ENCODE measurements at regions not wholly inside any gene's neighbourhood (a gene's known extent, or its start where the extent isn't known, plus 50 kb on each side); places are given as distances from the start of the nearest gene placed in this dataset.

DNA sequence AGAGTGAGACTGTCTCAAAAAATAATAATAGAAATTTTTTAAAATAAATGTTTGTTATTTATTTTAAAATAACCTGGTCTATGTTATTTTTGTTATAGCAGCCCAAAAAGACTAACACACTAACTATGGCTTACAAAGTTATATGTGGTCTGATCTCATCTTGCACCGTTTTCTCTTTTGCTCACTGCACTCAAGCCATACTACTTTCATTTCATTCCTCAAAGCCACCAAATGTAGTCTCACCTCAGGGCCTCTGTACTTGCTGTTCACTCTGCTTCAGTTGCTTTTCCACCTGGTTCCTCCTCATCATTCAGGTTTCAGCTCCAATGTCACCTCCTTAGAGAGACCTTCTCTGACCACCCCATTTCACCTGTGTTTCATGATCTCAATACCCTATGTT lies 55.2 kb upstream of the MDM1 start:
- intact Hi-C loops (cut with DNase I; ENCODE audit: low total_unique reads), result no loop called here
- Histone ChIP-seq H3K36me3 (no peaks in the 10 kb centered on the region), H3K4me1 (no peaks in the 10 kb centered on the region), H3K27me3 (no peaks in the 10 kb centered on the region), H3K9me3 (no peaks in the 10 kb centered on the region), H3K27ac (no peak overlapping the region), H3K4me3 (no peak overlapping the region)
- DNase-seq, result no peak
- TF ChIP-seq POLR2A (IDR thresholded peaks at IDR 0.05) (no peak), CTCF (IDR thresholded peaks at IDR 0.05) (no peak)

- H3K9me3 ChIP-seq, result no peaks in the 10 kb centered on the region
- DNase-seq, result no peak
- no peak overlapping the region for H3K4me3 ChIP-seq
- no peaks in the 10 kb centered on the region for H3K36me3 ChIP-seq
- H3K27me3 ChIP-seq, result no peaks in the 10 kb centered on the region
- no peak for TF ChIP-seq POLR2A (IDR thresholded peaks at IDR 0.05)
- TF ChIP-seq CTCF (IDR thresholded peaks at IDR 0.05), result no peak
- H3K4me1 ChIP-seq, result no peaks in the 10 kb centered on the region
- no peak overlapping the region for H3K27ac ChIP-seq
- intact Hi-C loops (cut with DNase I; ENCODE audit: low total_unique reads), result no loop called here
Observed at GRCh38 chr12:68389305-68389704, 57.1 kb upstream of the MDM1 start.

DNA sequence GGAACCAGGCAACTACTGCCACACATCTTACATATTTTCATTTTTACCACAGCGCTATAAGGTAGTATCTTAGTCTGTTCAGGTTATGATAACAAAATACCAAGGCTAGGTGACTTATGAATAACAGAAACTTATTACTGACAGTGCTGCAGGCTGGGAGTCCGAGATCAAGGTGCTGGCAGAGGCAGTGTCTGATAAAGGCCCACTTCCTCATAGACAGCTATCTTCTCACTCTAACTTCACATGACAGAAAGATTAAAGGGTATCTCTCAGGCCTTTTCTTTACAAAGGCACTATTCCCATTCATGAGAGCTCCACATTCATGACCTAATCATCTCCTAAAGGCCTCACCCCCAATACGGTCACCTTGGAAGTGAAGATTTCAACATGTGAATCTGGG lies 59.8 kb upstream of the MDM1 start:
- H3K9me3 ChIP-seq, result no peaks in the 10 kb centered on the region
- no peak for DNase-seq
- H3K27ac ChIP-seq, result no peak overlapping the region
- no peak for TF ChIP-seq CTCF (IDR thresholded peaks at IDR 0.05)
- intact Hi-C loops (cut with DNase I; ENCODE audit: low total_unique reads), result no loop called here
- H3K4me3 ChIP-seq, result no peak overlapping the region
- no peaks in the 10 kb centered on the region for H3K4me1 ChIP-seq
- no peaks in the 10 kb centered on the region for H3K36me3 ChIP-seq
- H3K27me3 ChIP-seq, result no peaks in the 10 kb centered on the region

- Histone ChIP-seq H3K4me3 (no peak overlapping the region), H3K27ac (no peak overlapping the region), H3K9me3 (no peaks in the 10 kb centered on the region), H3K4me1 (no peaks in the 10 kb centered on the region), H3K36me3 (no peaks in the 10 kb centered on the region), H3K27me3 (no peaks in the 10 kb centered on the region)
- intact Hi-C loops (cut with DNase I; ENCODE audit: low total_unique reads), result no loop called here
- no peak for DNase-seq
- TF ChIP-seq POLR2A (IDR thresholded peaks at IDR 0.05) (no peak), CTCF (IDR thresholded peaks at IDR 0.05) (no peak)
Observed at GRCh38 chr12:68392376-68392775, 60.2 kb upstream of the MDM1 start.

- Histone ChIP-seq H3K4me1 (no peaks in the 10 kb centered on the region), H3K4me3 (no peak overlapping the region), H3K27ac (no peak overlapping the region), H3K36me3 (no peaks in the 10 kb centered on the region), H3K9me3 (no peaks in the 10 kb centered on the region), H3K27me3 (no peaks in the 10 kb centered on the region)
- no peak for TF ChIP-seq CTCF (IDR thresholded peaks at IDR 0.05)
- no peak for TF ChIP-seq POLR2A (IDR thresholded peaks at IDR 0.05)
- DNase-seq, result no peak
- intact Hi-C loops (cut with DNase I; ENCODE audit: low total_unique reads), result no loop called here
Observed at GRCh38 chr12:68393417-68393816, 61.3 kb upstream of the MDM1 start.
